B cell (primary cell): ENCODE measurements at regions not wholly inside any gene's neighbourhood (a gene's known extent, or its start where the extent isn't known, plus 50 kb on each side); places are given as distances from the start of the nearest gene placed in this dataset.

Source experiments
- ATAC-seq: fragments of 200-7000 bp; cut with Tn5 transposase; one replicate; pipeline ENCODE4 v1.10.0; 2021; ENCODE audit warnings: low read depth, mild to moderate bottlenecking, moderate number of reproducible peaks, moderate library complexity
- CTCF ChIA-PET: fragments of 350-600 bp; sonication (Branson Sonifier 250); formaldehyde crosslinking; loops from one replicate; lab custom pipeline; 2021; ENCODE audit warnings: antibody characterized with exemption, inconsistent platforms; lab: Charles Lee
- POLR2A ChIA-PET: fragments of 350-600 bp; sonication (Branson Sonifier 250); formaldehyde crosslinking; loops from one replicate; lab custom pipeline; 2021; ENCODE audit warnings: antibody characterized with exemption; lab: Charles Lee
- DNase-seq: peaks from one replicate; pipeline ENCODE4 v3.0.0; 2013
- H2AFZ ChIP-seq: 2 replicates; pipeline ENCODE4 v1.6.1; 2012; ENCODE audit warnings: mild to moderate bottlenecking, low read depth, low read length; ENCODE audit not compliant: insufficient read depth, poor library complexity, severe bottlenecking
- H3K27ac ChIP-seq, 2 donors: 1 replicate in 1 of 2; 2 replicates in 1 of 2; pipeline ENCODE4 v1.5.1; 2012 to 2013; ENCODE audit warnings: low read length in 2 of 2, mild to moderate bottlenecking in 2 of 2, moderate library complexity in 1 of 2
- H3K27me3 ChIP-seq, 4 experiments: fragments of 200-600 bp in 1 of 4; sonication (generic) in 1 of 4; replicated peaks in 1 of 4; 1 replicate in 2 of 4; 2 replicates in 2 of 4; pipeline versions ENCODE4 v1.6.1 to v1.7.0; 2013 to 2016; ENCODE audit warnings: low read length in 3 of 4, mild to moderate bottlenecking in 2 of 4, mixed read lengths in 1 of 4, moderate library complexity in 1 of 4; ENCODE audit not compliant: insufficient read depth in 4 of 4, control insufficient read depth in 3 of 4; ENCODE audit errors: control extremely low read depth in 1 of 4
- H3K36me3 ChIP-seq, 2 experiments: replicated peaks in 1 of 2; 1 replicate in 1 of 2; 2 replicates in 1 of 2; pipeline versions ENCODE4 v1.6.1 to v1.7.1; 2013; ENCODE audit warnings: low read length in 1 of 2; ENCODE audit not compliant: insufficient read depth in 2 of 2, control insufficient read depth in 1 of 2; ENCODE audit errors: control extremely low read depth in 1 of 2, extremely low read depth in 1 of 2
- H3K4me1 ChIP-seq, 2 donors: fragments of 200-600 bp in 1 of 2; sonication (generic) in 1 of 2; 1 replicate in 1 of 2; 2 replicates in 1 of 2; pipeline versions ENCODE4 v1.5.1 to v1.6.1; 2013 to 2017; ENCODE audit warnings: low read length in 2 of 2; ENCODE audit not compliant: control insufficient read depth in 2 of 2, insufficient read depth in 2 of 2
- H3K4me2 ChIP-seq: replicated peaks from 2 replicates; pipeline ENCODE3; 2012; ENCODE audit warnings: mild to moderate bottlenecking, low read depth, low read length; ENCODE audit not compliant: poor library complexity, severe bottlenecking
- H3K4me3 ChIP-seq, 5 experiments: fragments of 200-600 bp in 1 of 5; sonication (generic) in 1 of 5; 1 replicate in 3 of 5; 2 replicates in 2 of 5; pipeline versions ENCODE4 v1.5.1 to v1.7.0; 2011 to 2016; ENCODE audit warnings: low read length in 4 of 5, mild to moderate bottlenecking in 4 of 5, low read depth in 2 of 5, control low read depth in 1 of 5, moderate library complexity in 1 of 5; ENCODE audit not compliant: insufficient read depth in 1 of 5; ENCODE audit errors: control extremely low read depth in 1 of 5, extremely low read depth in 1 of 5
- H3K79me2 ChIP-seq: fragments of 200-600 bp; sonication (generic); one replicate; pipeline ENCODE4 v1.6.0; 2016; ENCODE audit warnings: low read length; ENCODE audit not compliant: control insufficient read depth, insufficient read depth
- H3K9ac ChIP-seq: fragments of 200-600 bp; sonication (generic); 2 replicates; pipeline ENCODE4 v1.6.1; 2017; ENCODE audit warnings: mild to moderate bottlenecking, low read length, moderate library complexity
- H3K9me3 ChIP-seq, 3 donors: one replicate each; pipeline versions ENCODE4 v1.6.1 to v1.7.1; 2013; ENCODE audit warnings: low read length in 2 of 3; ENCODE audit not compliant: control insufficient read depth in 2 of 3, insufficient read depth in 1 of 3; ENCODE audit errors: control extremely low read depth in 1 of 3
- H4K20me1 ChIP-seq: 2 replicates; pipeline ENCODE4 v1.6.0; 2012; ENCODE audit warnings: mild to moderate bottlenecking, low read length; ENCODE audit not compliant: insufficient read depth, control insufficient read depth, poor library complexity, severe bottlenecking
- H3K27ac Mint-ChIP-seq: one replicate; pipeline ENCODE4 v1.8.0; 2021; ENCODE audit warnings: mixed read lengths
- H3K27me3 Mint-ChIP-seq: one replicate; pipeline ENCODE4 v1.8.0; 2021; ENCODE audit warnings: mixed read lengths
- H3K4me1 Mint-ChIP-seq: one replicate; pipeline ENCODE4 v1.8.0; 2021; ENCODE audit warnings: mixed read lengths
- H3K4me3 Mint-ChIP-seq: one replicate; pipeline ENCODE4 v1.8.0; 2021; ENCODE audit warnings: mixed read lengths
- H3K9me3 Mint-ChIP-seq: one replicate; pipeline ENCODE4 v1.8.0; 2022; ENCODE audit warnings: mixed read lengths; ENCODE audit not compliant: insufficient read depth
- CTCF ChIP-seq: fragments of 200-600 bp; IDR thresholded peaks from one replicate; pipeline ENCODE4 v1.8.0; 2022; ENCODE audit warnings: antibody characterized with exemption, mild to moderate bottlenecking
- EZH2 ChIP-seq: IDR thresholded peaks from 2 replicates; pipeline ENCODE4 v1.6.1; 2012; ENCODE audit warnings: borderline replicate concordance, low read depth, mild to moderate bottlenecking, moderate library complexity, low read length; ENCODE audit not compliant: insufficient read depth, poor library complexity, severe bottlenecking
- WGBS: methylation state at CpG from one replicate; pipeline ENCODE4 v1.1.5; 2013; ENCODE audit warnings: missing lambda C conversion rate; ENCODE audit not compliant: insufficient coverage; 5-methylcytosine and 5-hydroxymethylcytosine counted together
- intact Hi-C: fragments of 100-400 bp; cut with micrococcal nuclease; formaldehyde crosslinking; loops from one replicate; pipeline ENCODE4 v1.10.0; 2022

- Histone ChIP-seq H3K27me3 (no peaks in the 10 kb centered on the region), H3K4me1 (peaks cover 12 to 13% of the 10 kb centered on the region in 2 donors), H3K4me2 (no peak overlapping the region), H3K36me3 (no peaks in the 10 kb centered on the region), H3K4me3 (no peak overlapping the region), H3K9me3 (peaks cover 0 to 4% (median 0%) of the 10 kb centered on the region in 3 donors), H3K27ac (no peak overlapping the region), H3K9ac (no peak overlapping the region), H3K79me2 (no peaks in the 10 kb centered on the region), H2AFZ (no peak overlapping the region), H4K20me1 (no peaks in the 10 kb centered on the region)
- Mint-ChIP-seq H3K4me1 (peaks cover 15% of the 10 kb centered on the region), H3K9me3 (peaks cover 11% of the 10 kb centered on the region), H3K27ac (no peak overlapping the region), H3K4me3 (no peak overlapping the region), H3K27me3 (no peaks in the 10 kb centered on the region)
- CTCF ChIA-PET, result no interaction called here
- DNase-seq, result no peak
- no peak for TF ChIP-seq CTCF
- no peak for TF ChIP-seq EZH2
- WGBS, result 76% methylated on average over 4 of the region's 7 CpGs
- ATAC-seq, result no peak
- intact Hi-C loops, result no loop called here
- POLR2A ChIA-PET, result no interaction called here
Measured at GRCh38 chr21:15444118-15444960, 285.4 kb upstream of the USP25 start.

GRCh38 chr21:15445327-15445726 is 284.5 kb upstream of the USP25 start:
- Mint-ChIP-seq H3K4me3 (peak overlapping the region; percentile 46), H3K27ac (peak overlapping the region; percentile 68), H3K9me3 (peaks cover 11% of the 10 kb centered on the region), H3K4me1 (peaks cover 15% of the 10 kb centered on the region), H3K27me3 (no peaks in the 10 kb centered on the region)
- H3K27ac ChIP-seq, result peak overlapping the region in 1 of 2 donors; percentile 42
- H3K4me3 ChIP-seq, result no peak overlapping the region
- H3K4me1 ChIP-seq, result peaks cover 12 to 13% of the 10 kb centered on the region in 2 donors
- intact Hi-C loops, result no loop called here
- peak overlapping the region; percentile 33 for H3K4me2 ChIP-seq
- ATAC-seq (peak; percentile 24), DNase-seq (peak; percentile 34)
- H4K20me1 ChIP-seq, result no peaks in the 10 kb centered on the region
- ChIA-PET POLR2A (no interaction called here), CTCF (no interaction called here)
- H3K27me3 ChIP-seq, result no peaks in the 10 kb centered on the region
- peaks cover 0 to 4% (median 0%) of the 10 kb centered on the region in 3 donors for H3K9me3 ChIP-seq
- no peak overlapping the region for H3K9ac ChIP-seq
- no peaks in the 10 kb centered on the region for H3K79me2 ChIP-seq
- WGBS, result no CpG with 5 or more reads among the region's 2 CpGs
- peak overlapping the region; percentile 68 for H2AFZ ChIP-seq
- no peaks in the 10 kb centered on the region for H3K36me3 ChIP-seq
- no peak for TF ChIP-seq EZH2
- no peak for TF ChIP-seq CTCF
